Fibroblast of lung (primary cell): ENCODE measurements at regions not wholly inside any gene's neighbourhood (a gene's known extent, or its start where the extent isn't known, plus 50 kb on each side); places are given as distances from the start of the nearest gene placed in this dataset.

Experiments
- CTCF ChIP-seq, 2 donors: IDR thresholded peaks in 1 of 2; conservative IDR thresholded peaks in 1 of 2; 1 replicate in 1 of 2; 2 replicates in 1 of 2; pipeline ENCODE4 v1.5.1; 2011 to 2012; ENCODE audit warnings: low read length in 2 of 2, control low read depth in 1 of 2, inconsistent platforms in 1 of 2, low read depth in 1 of 2, mild to moderate bottlenecking in 1 of 2
- EZH2 ChIP-seq: IDR thresholded peaks from 2 replicates; pipeline ENCODE4 v1.5.1; 2012; ENCODE audit warnings: low read length, control low read depth, mild to moderate bottlenecking; ENCODE audit errors: missing control alignments

- no peak for TF ChIP-seq CTCF (conservative IDR thresholded peaks at IDR 0.05 in 1 of 2, IDR thresholded peaks at IDR 0.05 in 1 of 2; ENCODE audit: low read depth in 1 of 2, low read length in 2 of 2)
- TF ChIP-seq EZH2 = no peak
Observed at GRCh38 chr19:28208745-28209144, 1004.2 kb downstream of the UQCRFS1 start.
